ACHN (cell line): ENCODE measurements at regions not wholly inside any gene's neighbourhood (a gene's known extent, or its start where the extent isn't known, plus 50 kb on each side); places are given as distances from the start of the nearest gene placed in this dataset.
"Not testable (repeated sequence)": the region's sequence is repeated elsewhere in the genome, so short reads cannot be mapped to it uniquely, and the experiment has no call there.

Experiments
- DNase-seq: peaks from one replicate; pipeline ENCODE4 v3.0.0-alpha.2; 2015
- in situ Hi-C: cut with HindIII; loops from 2 replicates; pipeline ENCODE4 v1.10.0; 2017; ENCODE audit warnings: low sequenced_read_pairs, low pct_ligation_motif_present, low pct_unique_long_range_greater_than_20kb

- in situ Hi-C loops, DNase-seq: not testable (repeated sequence)
These were observed 642.8 kb downstream of the TBC1D22A start for GRCh38 chr22:47405222-47405621.

- in situ Hi-C loops: no loop called here
- no peak for DNase-seq
These were observed 640.6 kb downstream of the TBC1D22A start for GRCh38 chr22:47402876-47403525.

DNA sequence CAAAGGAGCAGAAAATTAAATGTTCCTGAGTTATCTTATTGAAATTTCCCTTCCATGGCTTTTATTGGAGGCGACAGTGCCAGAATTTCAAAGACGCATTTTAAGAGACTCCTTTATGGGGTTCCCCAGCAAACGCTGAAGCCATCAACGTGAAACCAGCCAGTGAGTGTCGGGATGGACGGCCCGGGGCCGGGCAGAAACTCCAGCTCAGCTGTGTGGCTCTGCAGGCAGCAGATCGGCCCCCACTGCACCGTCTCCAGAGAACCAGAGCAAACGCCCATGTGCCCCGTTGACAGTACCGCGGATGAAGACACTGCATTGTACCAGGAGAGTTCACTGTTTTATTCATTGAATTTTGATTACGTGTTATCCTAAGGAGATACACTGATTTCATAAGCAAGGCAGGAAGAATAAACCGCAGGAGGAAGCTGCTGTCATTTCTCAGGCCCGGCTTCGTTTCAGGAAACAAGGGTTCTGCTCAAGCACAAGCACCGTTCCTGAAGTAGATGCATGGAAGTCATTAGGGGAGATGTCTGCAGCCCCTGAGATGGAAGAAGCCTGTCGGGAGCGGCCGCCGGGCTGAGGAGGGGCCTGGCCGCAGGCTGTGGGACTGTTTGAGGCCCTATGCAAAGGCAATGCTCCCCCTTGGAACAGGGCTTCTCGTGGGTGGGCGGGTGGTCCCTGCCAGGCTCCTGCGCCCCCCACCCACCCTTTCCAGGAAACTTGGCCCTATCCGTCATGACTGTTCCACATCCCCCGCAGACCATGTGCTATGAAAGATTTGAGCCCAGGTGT is 639.7 kb downstream of the TBC1D22A start:
- DNase-seq: no peak
- in situ Hi-C loops: no loop called here

GRCh38 chr22:47401592-47401898 is 639.1 kb downstream of the TBC1D22A start:
- in situ Hi-C loops: no loop called here
- DNase-seq: no peak

DNA sequence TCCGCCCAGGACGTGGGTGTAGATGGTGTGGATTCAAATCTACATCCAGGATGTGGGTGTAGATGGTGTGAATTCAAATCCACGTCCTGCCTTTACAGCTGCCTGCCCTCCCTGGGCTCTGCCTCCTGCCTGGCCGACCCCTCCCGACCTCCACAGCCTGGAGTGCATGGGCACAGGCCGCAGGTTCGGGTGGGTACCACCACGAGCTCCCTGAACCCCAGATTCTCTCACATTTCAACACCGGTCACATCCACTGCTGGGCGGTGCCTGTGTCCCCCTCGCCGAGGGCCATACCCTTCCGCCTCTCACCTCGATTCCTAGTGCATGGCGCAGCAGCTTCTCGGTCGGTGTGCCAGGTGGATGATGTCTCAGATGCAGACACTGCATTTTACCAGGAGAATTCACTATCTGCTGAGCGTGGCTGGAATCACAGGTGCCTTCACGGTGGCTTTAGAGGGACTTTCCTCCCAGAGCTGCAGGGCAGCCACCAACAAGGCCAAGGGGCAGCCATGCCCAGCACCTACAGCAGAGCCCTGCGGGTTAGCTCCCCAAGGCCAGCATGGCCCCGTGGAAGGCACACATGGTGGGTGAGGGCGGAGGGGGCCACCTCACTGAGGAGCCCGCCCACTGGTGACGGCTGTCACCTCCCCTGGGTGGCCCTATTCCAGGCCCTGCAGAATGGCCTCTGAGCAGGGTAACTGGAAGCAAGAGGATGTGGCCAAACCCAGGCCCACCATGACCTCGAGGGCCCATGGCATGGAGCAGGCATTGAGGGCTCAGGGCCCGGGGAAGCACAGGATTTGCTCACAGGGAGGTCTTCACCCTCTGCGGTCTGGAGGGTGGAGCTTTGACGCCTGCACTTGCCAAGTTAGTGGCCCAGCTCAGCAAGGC is 638.5 kb downstream of the TBC1D22A start:
- DNase-seq: no peak
- in situ Hi-C loops: no loop called here

DNA sequence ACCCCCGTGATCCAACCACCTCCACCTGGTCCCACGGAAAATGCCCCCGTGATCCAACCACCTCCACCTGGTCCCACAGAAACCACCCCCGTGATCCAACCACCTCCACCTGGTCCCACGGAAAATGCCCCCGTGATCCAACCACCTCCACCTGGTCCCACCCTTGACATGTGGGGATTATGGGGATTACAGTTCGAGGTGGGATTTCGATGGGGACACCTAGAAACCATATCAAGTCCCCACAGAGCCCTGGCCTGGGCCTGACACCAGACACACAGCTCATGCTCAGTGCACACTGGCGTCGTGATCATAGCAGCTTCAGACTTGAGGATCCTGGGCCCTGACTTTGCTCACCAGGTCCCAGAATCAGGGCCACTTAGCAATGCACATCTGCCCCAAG is 637.7 kb downstream of the TBC1D22A start:
- in situ Hi-C loops, DNase-seq: not testable (repeated sequence)

DNA sequence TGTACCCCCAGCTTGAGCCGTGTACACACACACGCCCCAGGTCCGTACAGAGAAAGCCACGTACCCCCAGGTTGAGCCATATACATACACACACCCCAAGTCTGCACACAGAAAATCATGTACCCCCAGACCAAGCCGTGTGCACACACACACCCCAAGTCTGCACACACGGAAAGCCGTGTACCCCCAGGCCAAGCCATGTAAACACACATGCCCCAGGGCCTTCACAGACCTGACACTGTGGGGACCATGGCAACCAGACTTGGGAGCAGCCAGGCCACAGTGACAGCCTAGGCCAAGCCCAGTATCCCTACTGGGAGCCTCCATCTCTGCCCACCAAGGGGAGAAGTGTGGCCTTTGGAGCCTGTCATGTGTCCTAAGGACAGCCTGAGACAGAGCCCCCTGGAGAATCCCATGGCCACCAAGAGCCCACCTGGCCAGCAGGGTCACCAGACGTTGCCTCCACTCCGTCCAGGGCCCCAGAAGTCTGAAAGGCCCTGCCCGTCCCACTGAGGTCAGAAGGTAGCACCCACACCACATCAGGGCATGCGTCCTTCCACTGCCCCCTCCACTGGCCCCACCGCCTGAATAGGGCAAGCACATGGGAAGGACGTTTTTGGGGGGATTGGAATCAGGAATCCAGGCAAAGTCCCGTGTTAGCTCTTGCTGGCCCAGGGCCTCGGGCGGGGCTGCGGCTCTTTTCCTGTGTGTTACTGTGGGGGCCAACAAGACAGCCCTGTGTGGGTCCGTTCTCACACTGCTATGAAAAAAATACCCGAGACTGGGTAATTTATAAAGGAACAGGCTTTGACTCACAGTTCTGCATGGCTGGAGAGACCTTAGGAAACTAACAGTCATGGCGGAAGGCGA is 636.7 kb downstream of the TBC1D22A start:
- in situ Hi-C loops: no loop called here
- DNase-seq: no peak

- no peak for DNase-seq
- in situ Hi-C loops: no loop called here
These were observed 636.0 kb downstream of the TBC1D22A start for GRCh38 chr22:47398491-47398890.

GRCh38 chr22:47397673-47398072 is 635.2 kb downstream of the TBC1D22A start:
- DNase-seq: no peak
- in situ Hi-C loops: no loop called here

DNA sequence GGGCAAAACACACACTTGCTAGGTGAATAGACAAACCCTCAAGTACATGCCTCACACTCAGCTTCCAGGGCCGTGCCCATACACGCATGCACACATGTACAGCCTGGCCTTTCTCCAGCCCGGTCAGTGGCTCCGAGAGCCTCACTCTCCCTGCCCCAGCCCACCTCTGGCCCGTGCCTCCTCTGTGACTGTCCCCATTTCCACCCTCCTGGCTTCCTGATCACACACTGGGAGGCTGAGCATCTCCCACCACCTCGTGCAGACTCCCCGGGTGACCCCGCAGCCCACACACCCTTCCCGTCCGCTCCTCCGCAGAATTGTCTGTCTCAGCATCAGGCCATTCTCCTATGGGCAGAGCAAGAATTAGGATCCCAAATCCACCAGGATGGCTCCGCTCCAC is 634.1 kb downstream of the TBC1D22A start:
- no peak for DNase-seq
- in situ Hi-C loops: no loop called here

GRCh38 chr22:47396105-47396504 is 633.7 kb downstream of the TBC1D22A start:
- no peak for DNase-seq
- in situ Hi-C loops: no loop called here

DNA sequence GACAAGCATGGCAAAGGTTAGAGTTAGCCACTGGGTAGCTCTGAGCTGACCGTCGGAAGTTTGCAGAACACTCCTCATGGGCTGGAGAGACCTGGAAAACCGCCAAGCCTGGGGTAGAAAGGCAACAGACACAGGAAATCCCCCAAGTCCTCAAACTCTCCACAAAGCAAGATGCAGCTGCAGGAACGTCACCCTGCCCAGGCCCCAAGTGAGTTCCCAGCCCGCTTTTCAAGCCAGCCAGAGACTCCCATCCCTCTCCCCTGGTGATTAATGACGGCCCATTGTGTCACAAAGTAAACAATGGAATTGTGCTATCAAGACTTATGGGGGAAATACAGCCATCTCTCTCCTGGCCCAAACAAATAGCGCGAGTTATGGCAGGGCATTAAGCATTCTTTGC is 633.0 kb downstream of the TBC1D22A start:
- in situ Hi-C loops: no loop called here
- DNase-seq: no peak

- in situ Hi-C loops: no loop called here
- DNase-seq: no peak
These were observed 632.3 kb downstream of the TBC1D22A start for GRCh38 chr22:47394504-47395440.

DNA sequence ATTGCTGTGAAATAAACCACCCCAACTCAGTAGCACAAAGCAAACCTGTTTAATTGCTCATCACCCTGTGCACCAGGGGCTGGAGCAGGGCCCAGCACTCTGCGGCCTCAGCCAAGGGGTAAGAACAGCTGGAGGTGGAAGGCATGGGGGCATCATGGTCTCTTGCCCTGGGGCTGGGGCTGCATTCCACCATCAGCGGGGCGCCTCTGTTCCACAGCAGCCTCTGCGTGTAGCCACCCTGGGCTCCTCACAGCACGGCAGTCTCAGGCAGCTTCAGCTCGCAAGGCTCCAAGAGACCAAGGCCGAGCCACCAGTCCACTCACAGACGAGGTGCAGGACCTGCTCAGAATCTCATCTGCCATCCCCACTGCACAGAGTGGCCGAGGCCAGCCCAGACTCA is 630.7 kb downstream of the TBC1D22A start:
- in situ Hi-C loops: no loop called here
- DNase-seq: no peak

GRCh38 chr22:47392729-47393128 is 630.3 kb downstream of the TBC1D22A start:
- no peak for DNase-seq
- in situ Hi-C loops: no loop called here

- in situ Hi-C loops: no loop called here
- no peak for DNase-seq
These were observed 629.6 kb downstream of the TBC1D22A start for GRCh38 chr22:47392054-47392347.

- in situ Hi-C loops: no loop called here
- no peak for DNase-seq
These were observed 629.0 kb downstream of the TBC1D22A start for GRCh38 chr22:47391169-47392053.
